ENCODE measurements at regions not wholly inside any gene's neighbourhood (a gene's known extent, or its start where the extent isn't known, plus 50 kb on each side); places are given as distances from the start of the nearest gene placed in this dataset.

- Mint-ChIP-seq H3K27me3 (no peaks in the 10 kb centered on the region), H3K4me1 (no peaks in the 10 kb centered on the region), H3K9me3 (peaks cover 3% of the 10 kb centered on the region), H3K4me3 (no peak overlapping the region), H3K27ac (no peak overlapping the region), H3K36me3 (no peaks in the 10 kb centered on the region)
- DNase-seq = no peak
Measured at GRCh38 chr13:67341406-67341805, 111.3 kb upstream of the PCDH9 start.

GRCh38 chr13:67330149-67330548 is 100.0 kb upstream of the PCDH9 start:
- no peaks in the 10 kb centered on the region for H3K4me1 Mint-ChIP-seq
- H3K4me3 Mint-ChIP-seq = no peak overlapping the region
- no peak overlapping the region for H3K27ac Mint-ChIP-seq
- H3K9me3 Mint-ChIP-seq = no peaks in the 10 kb centered on the region
- no peaks in the 10 kb centered on the region for H3K36me3 Mint-ChIP-seq
- no peaks in the 10 kb centered on the region for H3K27me3 Mint-ChIP-seq
- no peak for DNase-seq

- Mint-ChIP-seq H3K4me3 (no peak overlapping the region), H3K27me3 (no peaks in the 10 kb centered on the region), H3K4me1 (no peaks in the 10 kb centered on the region), H3K27ac (no peak overlapping the region), H3K36me3 (no peaks in the 10 kb centered on the region), H3K9me3 (no peaks in the 10 kb centered on the region)
- no peak for DNase-seq
Measured at GRCh38 chr13:67328895-67329294, 98.8 kb upstream of the PCDH9 start.

GRCh38 chr13:67318860-67319259 is 88.7 kb upstream of the PCDH9 start:
- Mint-ChIP-seq H3K4me1 (no peaks in the 10 kb centered on the region), H3K36me3 (no peaks in the 10 kb centered on the region), H3K4me3 (no peak overlapping the region), H3K9me3 (no peaks in the 10 kb centered on the region), H3K27ac (no peak overlapping the region), H3K27me3 (no peaks in the 10 kb centered on the region)
- DNase-seq = no peak

- H3K36me3 Mint-ChIP-seq = no peaks in the 10 kb centered on the region
- H3K4me1 Mint-ChIP-seq = no peaks in the 10 kb centered on the region
- H3K27me3 Mint-ChIP-seq = no peaks in the 10 kb centered on the region
- no peak overlapping the region for H3K4me3 Mint-ChIP-seq
- DNase-seq = no peak
- H3K27ac Mint-ChIP-seq = no peak overlapping the region
- H3K9me3 Mint-ChIP-seq = no peaks in the 10 kb centered on the region
Measured at GRCh38 chr13:67318398-67318797, 88.3 kb upstream of the PCDH9 start.

GRCh38 chr13:67314405-67314804 is 84.3 kb upstream of the PCDH9 start:
- H3K4me1 Mint-ChIP-seq = no peaks in the 10 kb centered on the region
- H3K4me3 Mint-ChIP-seq = no peak overlapping the region
- H3K27me3 Mint-ChIP-seq = no peaks in the 10 kb centered on the region
- DNase-seq = no peak
- no peaks in the 10 kb centered on the region for H3K36me3 Mint-ChIP-seq
- no peaks in the 10 kb centered on the region for H3K9me3 Mint-ChIP-seq
- H3K27ac Mint-ChIP-seq = no peak overlapping the region

- no peaks in the 10 kb centered on the region for H3K27me3 Mint-ChIP-seq
- no peaks in the 10 kb centered on the region for H3K9me3 Mint-ChIP-seq
- no peaks in the 10 kb centered on the region for H3K4me1 Mint-ChIP-seq
- no peaks in the 10 kb centered on the region for H3K36me3 Mint-ChIP-seq
- DNase-seq = no peak
- no peak overlapping the region for H3K4me3 Mint-ChIP-seq
- H3K27ac Mint-ChIP-seq = no peak overlapping the region
Measured at GRCh38 chr13:67308004-67308772, 78.1 kb upstream of the PCDH9 start.

- H3K27me3 Mint-ChIP-seq = no peaks in the 10 kb centered on the region
- H3K4me3 Mint-ChIP-seq = no peak overlapping the region
- H3K36me3 Mint-ChIP-seq = no peaks in the 10 kb centered on the region
- H3K4me1 Mint-ChIP-seq = no peaks in the 10 kb centered on the region
- no peak for DNase-seq
- no peak overlapping the region for H3K27ac Mint-ChIP-seq
- no peaks in the 10 kb centered on the region for H3K9me3 Mint-ChIP-seq
Measured at GRCh38 chr13:67306742-67307141, 76.6 kb upstream of the PCDH9 start.

- Mint-ChIP-seq H3K36me3 (no peaks in the 10 kb centered on the region), H3K9me3 (no peaks in the 10 kb centered on the region), H3K27me3 (no peaks in the 10 kb centered on the region), H3K4me1 (no peaks in the 10 kb centered on the region), H3K27ac (no peak overlapping the region), H3K4me3 (no peak overlapping the region)
- no peak for DNase-seq
Measured at GRCh38 chr13:67303661-67304333, 73.7 kb upstream of the PCDH9 start.

- no peak overlapping the region for H3K4me3 Mint-ChIP-seq
- H3K27ac Mint-ChIP-seq = no peak overlapping the region
- no peaks in the 10 kb centered on the region for H3K9me3 Mint-ChIP-seq
- H3K36me3 Mint-ChIP-seq = no peaks in the 10 kb centered on the region
- no peak for DNase-seq
- no peaks in the 10 kb centered on the region for H3K4me1 Mint-ChIP-seq
- no peaks in the 10 kb centered on the region for H3K27me3 Mint-ChIP-seq
Measured at GRCh38 chr13:67299751-67300150, 69.6 kb upstream of the PCDH9 start.

- H3K9me3 Mint-ChIP-seq = no peaks in the 10 kb centered on the region
- no peaks in the 10 kb centered on the region for H3K4me1 Mint-ChIP-seq
- H3K4me3 Mint-ChIP-seq = no peak overlapping the region
- H3K36me3 Mint-ChIP-seq = no peaks in the 10 kb centered on the region
- no peak overlapping the region for H3K27ac Mint-ChIP-seq
- H3K27me3 Mint-ChIP-seq = no peaks in the 10 kb centered on the region
- no peak for DNase-seq
Measured at GRCh38 chr13:67299072-67299635, 69.0 kb upstream of the PCDH9 start.

- DNase-seq = no peak
- no peak overlapping the region for H3K27ac Mint-ChIP-seq
Measured at GRCh38 chr13:67298297-67298696, 68.2 kb upstream of the PCDH9 start.

GRCh38 chr13:67296511-67296910 is 66.4 kb upstream of the PCDH9 start:
- no peak overlapping the region for H3K4me3 Mint-ChIP-seq
- H3K27ac Mint-ChIP-seq = no peak overlapping the region

More at GRCh38 chr13:67298297-67298696, 68.2 kb upstream of the PCDH9 start:
- H3K9me3 Mint-ChIP-seq = no peaks in the 10 kb centered on the region
- no peak overlapping the region for H3K4me3 Mint-ChIP-seq
- H3K4me1 Mint-ChIP-seq = no peaks in the 10 kb centered on the region
- no peaks in the 10 kb centered on the region for H3K36me3 Mint-ChIP-seq
- H3K27me3 Mint-ChIP-seq = no peaks in the 10 kb centered on the region

GRCh38 chr13:67292886-67293285 is 62.8 kb upstream of the PCDH9 start:
- Mint-ChIP-seq H3K4me1 (no peaks in the 10 kb centered on the region), H3K4me3 (no peak overlapping the region), H3K36me3 (no peaks in the 10 kb centered on the region), H3K9me3 (no peaks in the 10 kb centered on the region), H3K27me3 (no peaks in the 10 kb centered on the region), H3K27ac (no peak overlapping the region)
- no peak for DNase-seq

More at GRCh38 chr13:67296511-67296910, 66.4 kb upstream of the PCDH9 start:
- no peaks in the 10 kb centered on the region for H3K27me3 Mint-ChIP-seq
- no peak for DNase-seq
- H3K9me3 Mint-ChIP-seq = no peaks in the 10 kb centered on the region
- H3K36me3 Mint-ChIP-seq = no peaks in the 10 kb centered on the region
- H3K4me1 Mint-ChIP-seq = no peaks in the 10 kb centered on the region

- no peak for DNase-seq
- no peak overlapping the region for H3K27ac Mint-ChIP-seq
- H3K27me3 Mint-ChIP-seq = no peaks in the 10 kb centered on the region
- H3K9me3 Mint-ChIP-seq = no peaks in the 10 kb centered on the region
- H3K36me3 Mint-ChIP-seq = no peaks in the 10 kb centered on the region
- no peak overlapping the region for H3K4me3 Mint-ChIP-seq
- H3K4me1 Mint-ChIP-seq = no peaks in the 10 kb centered on the region
Measured at GRCh38 chr13:67285611-67286010, 55.5 kb upstream of the PCDH9 start.

GRCh38 chr13:67283637-67284036 is 53.5 kb upstream of the PCDH9 start:
- Mint-ChIP-seq H3K27ac (no peak overlapping the region), H3K4me3 (no peak overlapping the region), H3K4me1 (no peaks in the 10 kb centered on the region)

More at GRCh38 chr13:67283637-67284036, 53.5 kb upstream of the PCDH9 start:
- no peak for DNase-seq
- H3K9me3 Mint-ChIP-seq = no peaks in the 10 kb centered on the region
- H3K36me3 Mint-ChIP-seq = no peaks in the 10 kb centered on the region
- H3K27me3 Mint-ChIP-seq = no peaks in the 10 kb centered on the region

Data from activated naive CD8-positive, alpha-beta T cell treated with anti-CD3 and anti-CD28 coated beads for 36 hours (primary cell).